HepG2 (cell line): ENCODE measurements at regions not wholly inside any gene's neighbourhood (a gene's known extent, or its start where the extent isn't known, plus 50 kb on each side); places are given as distances from the start of the nearest gene placed in this dataset.

Experiments
- ATAC-seq: fragments of 200-7000 bp; cut with Tn5 transposase; 3 replicates; pipeline ENCODE4 v1.9.1; 2020; ENCODE audit warnings: mild to moderate bottlenecking, moderate library complexity
- BruUV-seq: library from RNA; stranded (reverse); fragments of 400-500 nt; replicated peaks from 2 replicates; lab custom pipeline; 2021; lab: Mats Ljungman, UMichigan
- CTCF ChIA-PET: fragments of 300-600 bp; formaldehyde crosslinking; extraction: SDS; loops from one replicate; lab custom pipeline; 2021; ENCODE audit warnings: low total read pairs, inconsistent platforms, low intra/inter-chr PET ratio; lab: Yijun Ruan, JAX
- POLR2A ChIA-PET: fragments of 350-600 bp; sonication (Branson Sonifier 250); formaldehyde crosslinking; loops from one replicate; lab custom pipeline; 2020; ENCODE audit warnings: antibody characterized with exemption, inconsistent platforms; lab: Yijun Ruan, JAX
- DNase-seq: peaks from one replicate; pipeline ENCODE4 v3.0.0-alpha.2; 2015; ENCODE audit warnings: low spot score
- FAIRE-seq: peaks from 3 replicates; lab custom pipeline; 2011; peaks lifted over from hg19 to GRCh38; lab: Jason Lieb, UNC
- H2AFZ ChIP-seq: one replicate; pipeline ENCODE4 v1.6.1; 2011; ENCODE audit warnings: low read length, inconsistent platforms
- H3K27ac ChIP-seq: fragments of 300-600 bp; 3 replicates; pipeline ENCODE4 v1.8.0; 2011; ENCODE audit warnings: mixed run types, mild to moderate bottlenecking, mixed read lengths, low read length, inconsistent platforms; ENCODE audit not compliant: insufficient read depth; ENCODE audit errors: extremely low read length
- H3K27me3 ChIP-seq, 2 experiments: fragments of 200-600 bp in 1 of 2; 2 replicates in 1 of 2; 3 replicates in 1 of 2; pipeline versions ENCODE4 v1.6.0 to v1.8.0; 2011; ENCODE audit warnings: low read length in 2 of 2, mild to moderate bottlenecking in 2 of 2, moderate library complexity in 2 of 2, inconsistent platforms in 1 of 2; ENCODE audit not compliant: insufficient read depth in 2 of 2, control insufficient read depth in 1 of 2
- H3K36me3 ChIP-seq, 2 experiments: fragments of 200-600 bp in 1 of 2; replicated peaks in 1 of 2; 2 replicates in 1 of 2; 3 replicates in 1 of 2; pipeline versions ENCODE4 v1.5.1 to v1.8.0; 2011; ENCODE audit warnings: low read length in 2 of 2, inconsistent platforms in 1 of 2; ENCODE audit not compliant: insufficient read depth in 2 of 2, control insufficient read depth in 1 of 2
- H3K4me1 ChIP-seq: 2 replicates; pipeline ENCODE4 v1.5.1; 2012; ENCODE audit warnings: low read length, inconsistent platforms; ENCODE audit not compliant: insufficient read depth
- H3K4me2 ChIP-seq: 2 replicates; pipeline ENCODE4 v1.6.0; 2011; ENCODE audit warnings: low read depth, low read length, inconsistent platforms
- H3K4me3 ChIP-seq, 3 experiments: fragments of 200-600 bp in 1 of 3; sonication (generic), shearing (Covaris generic) in 1 of 3; replicated peaks in 1 of 3; 2 replicates each; pipeline ENCODE4 v1.5.1; 2011 to 2016; ENCODE audit warnings: low read length in 3 of 3, inconsistent platforms in 2 of 3, low read depth in 2 of 3, mild to moderate bottlenecking in 2 of 3, control low read depth in 1 of 3, mixed read lengths in 1 of 3; ENCODE audit not compliant: insufficient read depth in 1 of 3
- H3K79me2 ChIP-seq: one replicate; pipeline ENCODE4 v1.6.1; 2011; ENCODE audit warnings: low read length, inconsistent platforms; ENCODE audit not compliant: insufficient read depth
- H3K9ac ChIP-seq: 2 replicates; pipeline ENCODE4 v1.6.0; 2011; ENCODE audit warnings: mild to moderate bottlenecking, low read depth, low read length, inconsistent platforms; ENCODE audit not compliant: insufficient read depth
- H3K9me3 ChIP-seq: 2 replicates; pipeline ENCODE4 v1.5.1; 2012; ENCODE audit warnings: mild to moderate bottlenecking, low read length
- H4K20me1 ChIP-seq: 2 replicates; pipeline ENCODE4 v1.6.0; 2011; ENCODE audit warnings: inconsistent platforms, mild to moderate bottlenecking, low read length, moderate library complexity; ENCODE audit not compliant: insufficient read depth
- PITX1 ChIP-seq: sonication (generic); formaldehyde crosslinking; IDR thresholded peaks from 2 replicates; pipeline ENCODE4 v1.5.1; 2020; ENCODE audit warnings: mild to moderate bottlenecking, missing genetic modification reagents
- SOX5 ChIP-seq: IDR thresholded peaks from 2 replicates; pipeline ENCODE4 v1.6.1; 2016; ENCODE audit warnings: borderline replicate concordance
- TARDBP ChIP-seq: sonication (generic); formaldehyde crosslinking; IDR thresholded peaks from 2 replicates; pipeline ENCODE4 v1.8.0; 2022; ENCODE audit warnings: mild to moderate bottlenecking, missing genetic modification reagents
- ZNF136 ChIP-seq: sonication (generic); formaldehyde crosslinking; IDR thresholded peaks from 2 replicates; pipeline ENCODE4 v1.8.1; 2022; ENCODE audit warnings: low read depth, mild to moderate bottlenecking, moderate library complexity, missing genetic modification reagents
- ZNF335 ChIP-seq: sonication (generic); formaldehyde crosslinking; IDR thresholded peaks from 2 replicates; pipeline ENCODE4 v1.4.0; 2020; ENCODE audit warnings: missing genetic modification reagents
- ZNF639 ChIP-seq: conservative IDR thresholded peaks from 2 replicates; pipeline ENCODE4 v1.6.1; 2018; ENCODE audit warnings: missing genetic modification reagents
- ZNF687 ChIP-seq: sonication (generic); formaldehyde crosslinking; IDR thresholded peaks from 2 replicates; pipeline ENCODE4 v1.5.1; 2020; ENCODE audit warnings: mild to moderate bottlenecking, missing genetic modification reagents, moderate library complexity
- ZNF713 ChIP-seq: sonication (generic); formaldehyde crosslinking; IDR thresholded peaks from 2 replicates; pipeline ENCODE4 v1.4.0; 2020; ENCODE audit warnings: mild to moderate bottlenecking, missing genetic modification reagents
- ZSCAN9 ChIP-seq: IDR thresholded peaks from 2 replicates; pipeline ENCODE4 v1.6.1; 2016; ENCODE audit warnings: borderline replicate concordance
- WGBS: methylation state at CpG from one replicate; pipeline ENCODE4 v1.1.6; 2017; ENCODE audit warnings: low lambda C conversion rate; 5-methylcytosine and 5-hydroxymethylcytosine counted together
- in situ Hi-C: cut with HindIII; loops from 2 replicates; pipeline ENCODE4 v1.10.0; 2017; ENCODE audit warnings: low pct_unique_long_range_greater_than_20kb; ENCODE audit not compliant: extremely low pct_ligation_motif_present
- intact Hi-C: fragments of 100-400 bp; cut with micrococcal nuclease; formaldehyde crosslinking; loops from one replicate; pipeline ENCODE4 v1.10.0; 2022; ENCODE audit not compliant: unreplicated experiment
- TF ChIP-seq, protein P1 (sequence below): sonication (generic); formaldehyde crosslinking; IDR thresholded peaks from 2 replicates; pipeline ENCODE4 v1.8.0; 2023; ENCODE audit warnings: mild to moderate bottlenecking, missing genetic modification reagents

DNA sequence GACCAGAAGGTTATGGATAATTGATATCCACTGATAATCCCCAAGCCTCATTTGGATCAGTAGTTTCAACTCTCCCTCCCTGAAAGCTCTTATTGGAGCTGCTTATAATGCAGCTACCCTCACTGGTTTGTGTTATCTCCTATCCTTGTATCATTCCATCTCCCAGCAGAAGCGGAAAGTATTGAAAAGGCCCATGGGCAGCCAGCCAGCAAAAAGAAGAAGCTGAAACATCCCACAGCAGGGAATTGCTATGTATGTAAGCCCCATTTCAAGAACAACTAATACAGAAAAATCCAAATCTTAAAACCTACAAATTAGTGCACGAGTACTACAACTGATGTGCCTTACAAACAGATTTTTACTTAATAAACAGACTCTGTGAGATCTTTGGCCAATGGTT lies 269.0 kb upstream of the ECI2 start:
- 36% methylated on average over 2 of the region's 2 CpGs for WGBS
- no peaks in the 10 kb centered on the region for H3K79me2 ChIP-seq
- no peak overlapping the region for H3K9ac ChIP-seq
- FAIRE-seq (no peak), DNase-seq (no peak), ATAC-seq (no peak)
- no peak overlapping the region for H3K27ac ChIP-seq
- intact Hi-C loops: no loop called here
- no TSS peak for BruUV-seq
- no peak overlapping the region for H3K4me3 ChIP-seq
- ChIA-PET CTCF (no interaction called here), POLR2A (no interaction called here)
- no peaks in the 10 kb centered on the region for H3K9me3 ChIP-seq
- in situ Hi-C loops: no loop called here
- H3K4me1 ChIP-seq: 0 out of 2 replicates have a peak, but pooled peaks cover 6% of the 10 kb centered on the region
- no peak overlapping the region for H2AFZ ChIP-seq
- H3K4me2 ChIP-seq: no peak overlapping the region
- H3K27me3 ChIP-seq: peaks cover 0 to 13% of the 10 kb centered on the region in 2 experiments; a peak in 3 of 5 replicates
- no peaks in the 10 kb centered on the region for H4K20me1 ChIP-seq
- TF ChIP-seq ZNF335 (CRISPR knock-in tag) (no peak), ZSCAN9 (CRISPR knock-in tag) (no peak), SOX5 (CRISPR knock-in tag) (no peak), PITX1 (CRISPR knock-in tag) (no peak), ZNF713 (CRISPR knock-in tag) (no peak), TARDBP (CRISPR knock-in tag) (no peak), ZNF136 (no peak), ZNF687 (CRISPR knock-in tag) (no peak), ZNF639 (CRISPR knock-in tag) (no peak)
- TF ChIP-seq, protein P1, sequence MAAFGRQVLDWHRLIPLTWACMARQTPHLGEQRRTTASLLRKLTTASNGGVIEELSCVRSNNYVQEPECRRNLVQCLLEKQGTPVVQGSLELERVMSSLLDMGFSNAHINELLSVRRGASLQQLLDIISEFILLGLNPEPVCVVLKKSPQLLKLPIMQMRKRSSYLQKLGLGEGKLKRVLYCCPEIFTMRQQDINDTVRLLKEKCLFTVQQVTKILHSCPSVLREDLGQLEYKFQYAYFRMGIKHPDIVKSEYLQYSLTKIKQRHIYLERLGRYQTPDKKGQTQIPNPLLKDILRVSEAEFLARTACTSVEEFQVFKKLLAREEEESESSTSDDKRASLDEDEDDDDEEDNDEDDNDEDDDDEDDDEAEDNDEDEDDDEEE (CRISPR knock-in tag): no peak
- no peaks in the 10 kb centered on the region for H3K36me3 ChIP-seq
